HEK293 (cell line): ENCODE measurements at regions not wholly inside any gene's neighbourhood (a gene's known extent, or its start where the extent isn't known, plus 50 kb on each side); places are given as distances from the start of the nearest gene placed in this dataset.

Source experiments
- CTCF ChIA-PET: fragments of 350-600 bp; formaldehyde crosslinking; extraction: SDS; loops from one replicate; lab custom pipeline; 2021; ENCODE audit warnings: antibody characterized with exemption; lab: Yijun Ruan, JAX
- POLR2A ChIA-PET: fragments of 300-600 bp; formaldehyde crosslinking; extraction: SDS; loops from one replicate; lab custom pipeline; 2020; ENCODE audit warnings: antibody characterized with exemption, inconsistent platforms; lab: Yijun Ruan, JAX
- H3K27ac ChIP-seq: fragments of 200-500 bp; sonication (Bioruptor generic); 2 replicates; pipeline ENCODE4 v1.5.1; 2014; ENCODE audit warnings: low read depth, low read length, control low read depth, inconsistent platforms; ENCODE audit errors: extremely low read depth
- H3K36me3 ChIP-seq, 2 experiments: fragments of 200-500 bp in 1 of 2; sonication (Bioruptor generic) in 1 of 2; 1 replicate in 1 of 2; 2 replicates in 1 of 2; pipeline ENCODE4 v1.5.1; 2014 to 2017; ENCODE audit warnings: inconsistent platforms in 2 of 2, low read length in 2 of 2; ENCODE audit not compliant: control insufficient read depth in 2 of 2, insufficient read depth in 1 of 2
- H3K4me1 ChIP-seq: fragments of 200-500 bp; sonication (Bioruptor generic); 2 replicates; pipeline ENCODE4 v1.5.1; 2014; ENCODE audit warnings: mild to moderate bottlenecking, low read length, inconsistent platforms; ENCODE audit not compliant: control insufficient read depth, insufficient read depth
- H3K4me3 ChIP-seq: 2 replicates; pipeline ENCODE4 v1.5.1; 2011; ENCODE audit warnings: low read depth, mild to moderate bottlenecking, control low read depth, low read length, moderate library complexity
- H3K9me3 ChIP-seq: fragments of 200-500 bp; sonication (Bioruptor generic); 2 replicates; pipeline ENCODE4 v1.5.1; 2014; ENCODE audit warnings: low read depth, low read length, inconsistent platforms; ENCODE audit not compliant: control insufficient read depth, insufficient read depth
- GFI1B ChIP-seq: fragments of 450-650 bp; formaldehyde crosslinking; IDR thresholded peaks from 2 replicates; pipeline ENCODE4 v1.5.1; 2016; ENCODE audit warnings: missing biosample characterization, missing genetic modification characterization
- PRDM1 ChIP-seq: fragments of 450-650 bp; formaldehyde crosslinking; IDR thresholded peaks from 2 replicates; pipeline ENCODE4; 2016; ENCODE audit warnings: missing biosample characterization, missing genetic modification characterization
- ZBTB17 ChIP-seq: fragments of 450-650 bp; formaldehyde crosslinking; IDR thresholded peaks from 2 replicates; pipeline ENCODE4 v1.5.1; 2016; ENCODE audit warnings: missing biosample characterization, missing genetic modification characterization
- ZFP69B ChIP-seq: fragments of 450-650 bp; formaldehyde crosslinking; IDR thresholded peaks from 2 replicates; pipeline ENCODE4 v1.5.1; 2016; ENCODE audit warnings: missing biosample characterization, missing genetic modification characterization
- ZNF138 ChIP-seq: fragments of 450-650 bp; formaldehyde crosslinking; IDR thresholded peaks from 2 replicates; pipeline ENCODE4 v1.5.1; 2016; ENCODE audit warnings: missing biosample characterization, missing genetic modification characterization, borderline replicate concordance
- ZNF221 ChIP-seq: fragments of 450-650 bp; formaldehyde crosslinking; IDR thresholded peaks from 2 replicates; pipeline ENCODE4 v1.5.1; 2017; ENCODE audit warnings: missing biosample characterization, missing genetic modification characterization, borderline replicate concordance
- ZNF48 ChIP-seq: fragments of 450-650 bp; formaldehyde crosslinking; IDR thresholded peaks from 2 replicates; pipeline ENCODE4 v1.5.1; 2016; ENCODE audit warnings: missing biosample characterization, missing genetic modification characterization
- ZNF529 ChIP-seq: fragments of 450-650 bp; formaldehyde crosslinking; IDR thresholded peaks from 2 replicates; pipeline ENCODE4 v1.5.1; 2017; ENCODE audit warnings: missing genetic modification characterization, missing biosample characterization; ENCODE audit not compliant: insufficient replicate concordance
- ZNF571 ChIP-seq: fragments of 450-650 bp; formaldehyde crosslinking; IDR thresholded peaks from 2 replicates; pipeline ENCODE4 v1.5.0; 2017; ENCODE audit warnings: missing biosample characterization, missing genetic modification characterization
- ZNF596 ChIP-seq: fragments of 450-650 bp; IDR thresholded peaks from 2 replicates; pipeline ENCODE4 v1.5.0; 2018; ENCODE audit warnings: missing biosample characterization, mild to moderate bottlenecking, missing genetic modification characterization, moderate library complexity
- ZNF776 ChIP-seq: fragments of 450-650 bp; formaldehyde crosslinking; IDR thresholded peaks from 2 replicates; pipeline ENCODE4 v1.5.0; 2017; ENCODE audit warnings: missing biosample characterization, missing genetic modification characterization, borderline replicate concordance
- TF ChIP-seq, protein P1 (sequence below): fragments of 450-650 bp; formaldehyde crosslinking; IDR thresholded peaks from 2 replicates; pipeline ENCODE4 v1.5.1; 2017; ENCODE audit warnings: missing biosample characterization, mild to moderate bottlenecking, missing genetic modification characterization, moderate library complexity
- TF ChIP-seq, protein P2 (sequence below): fragments of 450-650 bp; formaldehyde crosslinking; IDR thresholded peaks from 2 replicates; pipeline ENCODE4 v1.5.1; 2016; ENCODE audit warnings: missing biosample characterization, missing genetic modification characterization
- TF ChIP-seq, protein P3 (sequence below): fragments of 450-650 bp; formaldehyde crosslinking; IDR thresholded peaks from 2 replicates; pipeline ENCODE4 v1.5.1; 2016; ENCODE audit warnings: missing biosample characterization, missing genetic modification characterization
- TF ChIP-seq, protein P4 (sequence below): fragments of 450-650 bp; formaldehyde crosslinking; IDR thresholded peaks from 2 replicates; pipeline ENCODE4 v1.5.1; 2016; ENCODE audit warnings: missing biosample characterization, missing genetic modification characterization
- TF ChIP-seq, protein P5 (sequence below): sonication (generic); formaldehyde crosslinking; IDR thresholded peaks from 2 replicates; pipeline ENCODE4 v1.8.1; 2022; ENCODE audit warnings: mild to moderate bottlenecking, moderate library complexity, missing genetic modification reagents
- TF ChIP-seq, protein P6 (sequence below): fragments of 450-650 bp; formaldehyde crosslinking; IDR thresholded peaks from 2 replicates; pipeline ENCODE4 v1.5.1; 2016; ENCODE audit warnings: missing biosample characterization, missing genetic modification characterization

DNA sequence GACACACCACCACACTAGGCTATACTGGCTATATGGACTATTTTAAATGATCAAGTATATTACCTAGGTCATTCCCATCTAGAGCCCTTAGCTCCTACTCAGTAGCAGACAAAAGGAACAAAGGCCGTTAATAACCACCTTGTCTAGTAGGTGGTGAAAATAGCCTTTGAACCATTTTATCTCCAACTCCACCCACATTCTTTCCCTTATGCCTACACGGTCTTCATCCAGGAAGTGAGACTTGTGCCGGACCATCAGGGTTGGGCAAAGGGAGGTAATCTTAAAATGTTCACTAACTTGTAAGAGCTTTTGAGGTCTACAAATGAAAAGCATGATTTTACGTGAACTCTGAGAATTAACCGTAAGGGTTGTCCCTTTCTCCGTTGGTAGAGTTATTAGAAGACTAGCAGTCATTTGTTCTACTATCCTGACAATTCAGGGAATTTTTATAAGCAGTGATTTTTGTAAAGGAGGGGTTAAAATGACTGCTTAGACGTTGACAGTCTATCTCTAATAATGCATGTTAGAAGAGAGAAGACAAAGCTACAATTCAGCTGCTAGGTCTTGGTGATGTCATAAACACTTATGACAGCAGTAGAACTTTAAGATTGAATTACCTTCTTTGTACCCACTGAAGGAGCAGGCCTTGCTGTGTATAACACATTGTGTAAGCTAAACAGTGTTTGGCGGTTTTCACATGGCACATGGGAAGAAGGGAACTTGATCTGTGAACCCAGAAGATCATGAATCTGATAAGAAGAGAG, 371.8 kb upstream of the JAG1 start:
- CTCF ChIA-PET: no interaction called here
- POLR2A ChIA-PET: no interaction called here
- H3K4me3 ChIP-seq: no peak overlapping the region
- TF ChIP-seq PRDM1 (tag by site-specific recombination) (no peak), ZFP69B (no peak), ZNF221 (no peak), ZNF138 (tag by site-specific recombination) (no peak), ZNF48 (tag by site-specific recombination) (no peak), ZBTB17 (tag by site-specific recombination) (no peak), ZNF571 (tag by site-specific recombination) (no peak), ZNF776 (tag by site-specific recombination) (no peak), ZNF529 (tag by site-specific recombination) (no peak), ZNF596 (tag by site-specific recombination) (no peak), GFI1B (tag by site-specific recombination) (no peak)
- TF ChIP-seq, protein P1, sequence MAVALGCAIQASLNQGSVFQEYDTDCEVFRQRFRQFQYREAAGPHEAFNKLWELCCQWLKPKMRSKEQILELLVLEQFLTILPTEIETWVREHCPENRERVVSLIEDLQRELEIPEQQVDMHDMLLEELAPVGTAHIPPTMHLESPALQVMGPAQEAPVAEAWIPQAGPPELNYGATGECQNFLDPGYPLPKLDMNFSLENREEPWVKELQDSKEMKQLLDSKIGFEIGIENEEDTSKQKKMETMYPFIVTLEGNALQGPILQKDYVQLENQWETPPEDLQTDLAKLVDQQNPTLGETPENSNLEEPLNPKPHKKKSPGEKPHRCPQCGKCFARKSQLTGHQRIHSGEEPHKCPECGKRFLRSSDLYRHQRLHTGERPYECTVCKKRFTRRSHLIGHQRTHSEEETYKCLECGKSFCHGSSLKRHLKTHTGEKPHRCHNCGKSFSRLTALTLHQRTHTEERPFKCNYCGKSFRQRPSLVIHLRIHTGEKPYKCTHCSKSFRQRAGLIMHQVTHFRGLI (tag by site-specific recombination): no peak
- TF ChIP-seq, protein P2, sequence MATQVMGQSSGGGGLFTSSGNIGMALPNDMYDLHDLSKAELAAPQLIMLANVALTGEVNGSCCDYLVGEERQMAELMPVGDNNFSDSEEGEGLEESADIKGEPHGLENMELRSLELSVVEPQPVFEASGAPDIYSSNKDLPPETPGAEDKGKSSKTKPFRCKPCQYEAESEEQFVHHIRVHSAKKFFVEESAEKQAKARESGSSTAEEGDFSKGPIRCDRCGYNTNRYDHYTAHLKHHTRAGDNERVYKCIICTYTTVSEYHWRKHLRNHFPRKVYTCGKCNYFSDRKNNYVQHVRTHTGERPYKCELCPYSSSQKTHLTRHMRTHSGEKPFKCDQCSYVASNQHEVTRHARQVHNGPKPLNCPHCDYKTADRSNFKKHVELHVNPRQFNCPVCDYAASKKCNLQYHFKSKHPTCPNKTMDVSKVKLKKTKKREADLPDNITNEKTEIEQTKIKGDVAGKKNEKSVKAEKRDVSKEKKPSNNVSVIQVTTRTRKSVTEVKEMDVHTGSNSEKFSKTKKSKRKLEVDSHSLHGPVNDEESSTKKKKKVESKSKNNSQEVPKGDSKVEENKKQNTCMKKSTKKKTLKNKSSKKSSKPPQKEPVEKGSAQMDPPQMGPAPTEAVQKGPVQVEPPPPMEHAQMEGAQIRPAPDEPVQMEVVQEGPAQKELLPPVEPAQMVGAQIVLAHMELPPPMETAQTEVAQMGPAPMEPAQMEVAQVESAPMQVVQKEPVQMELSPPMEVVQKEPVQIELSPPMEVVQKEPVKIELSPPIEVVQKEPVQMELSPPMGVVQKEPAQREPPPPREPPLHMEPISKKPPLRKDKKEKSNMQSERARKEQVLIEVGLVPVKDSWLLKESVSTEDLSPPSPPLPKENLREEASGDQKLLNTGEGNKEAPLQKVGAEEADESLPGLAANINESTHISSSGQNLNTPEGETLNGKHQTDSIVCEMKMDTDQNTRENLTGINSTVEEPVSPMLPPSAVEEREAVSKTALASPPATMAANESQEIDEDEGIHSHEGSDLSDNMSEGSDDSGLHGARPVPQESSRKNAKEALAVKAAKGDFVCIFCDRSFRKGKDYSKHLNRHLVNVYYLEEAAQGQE (tag by site-specific recombination): no peak
- TF ChIP-seq, protein P3, sequence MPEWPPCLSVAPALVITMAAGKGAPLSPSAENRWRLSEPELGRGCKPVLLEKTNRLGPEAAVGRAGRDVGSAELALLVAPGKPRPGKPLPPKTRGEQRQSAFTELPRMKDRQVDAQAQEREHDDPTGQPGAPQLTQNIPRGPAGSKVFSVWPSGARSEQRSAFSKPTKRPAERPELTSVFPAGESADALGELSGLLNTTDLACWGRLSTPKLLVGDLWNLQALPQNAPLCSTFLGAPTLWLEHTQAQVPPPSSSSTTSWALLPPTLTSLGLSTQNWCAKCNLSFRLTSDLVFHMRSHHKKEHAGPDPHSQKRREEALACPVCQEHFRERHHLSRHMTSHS (tag by site-specific recombination): no peak
- TF ChIP-seq, protein P4, sequence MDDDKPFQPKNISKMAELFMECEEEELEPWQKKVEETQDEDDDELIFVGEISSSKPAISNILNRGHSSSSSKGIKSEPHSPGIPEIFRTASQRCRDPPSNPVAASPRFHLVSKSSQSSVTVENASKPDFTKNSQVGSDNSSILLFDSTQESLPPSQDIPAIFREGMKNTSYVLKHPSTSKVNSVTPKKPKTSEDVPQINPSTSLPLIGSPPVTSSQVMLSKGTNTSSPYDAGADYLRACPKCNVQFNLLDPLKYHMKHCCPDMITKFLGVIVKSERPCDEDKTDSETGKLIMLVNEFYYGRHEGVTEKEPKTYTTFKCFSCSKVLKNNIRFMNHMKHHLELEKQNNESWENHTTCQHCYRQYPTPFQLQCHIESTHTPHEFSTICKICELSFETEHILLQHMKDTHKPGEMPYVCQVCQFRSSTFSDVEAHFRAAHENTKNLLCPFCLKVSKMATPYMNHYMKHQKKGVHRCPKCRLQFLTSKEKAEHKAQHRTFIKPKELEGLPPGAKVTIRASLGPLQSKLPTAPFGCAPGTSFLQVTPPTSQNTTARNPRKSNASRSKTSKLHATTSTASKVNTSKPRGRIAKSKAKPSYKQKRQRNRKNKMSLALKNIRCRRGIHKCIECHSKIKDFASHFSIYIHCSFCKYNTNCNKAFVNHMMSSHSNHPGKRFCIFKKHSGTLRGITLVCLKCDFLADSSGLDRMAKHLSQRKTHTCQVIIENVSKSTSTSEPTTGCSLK (tag by site-specific recombination): no peak
- TF ChIP-seq, protein P5, sequence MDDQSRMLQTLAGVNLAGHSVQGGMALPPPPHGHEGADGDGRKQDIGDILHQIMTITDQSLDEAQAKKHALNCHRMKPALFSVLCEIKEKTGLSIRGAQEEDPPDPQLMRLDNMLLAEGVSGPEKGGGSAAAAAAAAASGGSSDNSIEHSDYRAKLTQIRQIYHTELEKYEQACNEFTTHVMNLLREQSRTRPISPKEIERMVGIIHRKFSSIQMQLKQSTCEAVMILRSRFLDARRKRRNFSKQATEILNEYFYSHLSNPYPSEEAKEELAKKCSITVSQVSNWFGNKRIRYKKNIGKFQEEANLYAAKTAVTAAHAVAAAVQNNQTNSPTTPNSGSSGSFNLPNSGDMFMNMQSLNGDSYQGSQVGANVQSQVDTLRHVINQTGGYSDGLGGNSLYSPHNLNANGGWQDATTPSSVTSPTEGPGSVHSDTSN: no peak
- TF ChIP-seq, protein P6, sequence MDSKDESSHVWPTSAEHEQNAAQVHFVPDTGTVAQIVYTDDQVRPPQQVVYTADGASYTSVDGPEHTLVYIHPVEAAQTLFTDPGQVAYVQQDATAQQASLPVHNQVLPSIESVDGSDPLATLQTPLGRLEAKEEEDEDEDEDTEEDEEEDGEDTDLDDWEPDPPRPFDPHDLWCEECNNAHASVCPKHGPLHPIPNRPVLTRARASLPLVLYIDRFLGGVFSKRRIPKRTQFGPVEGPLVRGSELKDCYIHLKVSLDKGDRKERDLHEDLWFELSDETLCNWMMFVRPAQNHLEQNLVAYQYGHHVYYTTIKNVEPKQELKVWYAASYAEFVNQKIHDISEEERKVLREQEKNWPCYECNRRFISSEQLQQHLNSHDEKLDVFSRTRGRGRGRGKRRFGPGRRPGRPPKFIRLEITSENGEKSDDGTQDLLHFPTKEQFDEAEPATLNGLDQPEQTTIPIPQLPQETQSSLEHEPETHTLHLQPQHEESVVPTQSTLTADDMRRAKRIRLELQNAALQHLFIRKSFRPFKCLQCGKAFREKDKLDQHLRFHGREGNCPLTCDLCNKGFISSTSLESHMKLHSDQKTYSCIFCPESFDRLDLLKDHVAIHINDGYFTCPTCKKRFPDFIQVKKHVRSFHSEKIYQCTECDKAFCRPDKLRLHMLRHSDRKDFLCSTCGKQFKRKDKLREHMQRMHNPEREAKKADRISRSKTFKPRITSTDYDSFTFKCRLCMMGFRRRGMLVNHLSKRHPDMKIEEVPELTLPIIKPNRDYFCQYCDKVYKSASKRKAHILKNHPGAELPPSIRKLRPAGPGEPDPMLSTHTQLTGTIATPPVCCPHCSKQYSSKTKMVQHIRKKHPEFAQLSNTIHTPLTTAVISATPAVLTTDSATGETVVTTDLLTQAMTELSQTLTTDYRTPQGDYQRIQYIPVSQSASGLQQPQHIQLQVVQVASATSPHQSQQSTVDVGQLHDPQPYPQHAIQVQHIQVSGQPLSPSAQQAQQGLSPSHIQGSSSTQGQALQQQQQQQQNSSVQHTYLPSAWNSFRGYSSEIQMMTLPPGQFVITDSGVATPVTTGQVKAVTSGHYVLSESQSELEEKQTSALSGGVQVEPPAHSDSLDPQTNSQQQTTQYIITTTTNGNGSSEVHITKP (tag by site-specific recombination): no peak
- no peaks in the 10 kb centered on the region for H3K9me3 ChIP-seq
- H3K36me3 ChIP-seq: no peaks in the 10 kb centered on the region
- no peak overlapping the region for H3K27ac ChIP-seq
- H3K4me1 ChIP-seq: no peaks in the 10 kb centered on the region
